ENCODE measurements at regions not wholly inside any gene's neighbourhood (a gene's known extent, or its start where the extent isn't known, plus 50 kb on each side); places are given as distances from the start of the nearest gene placed in this dataset.

GRCh38 chr5:131022811-131023497 lies 142.1 kb downstream of the HINT1 start:
- Histone ChIP-seq H3K36me3 (ENCODE audit: insufficient read depth, insufficient read length, low read length) (no peaks in the 10 kb centered on the region), H3K4me1 (ENCODE audit: insufficient read depth, insufficient read length) (no peaks in the 10 kb centered on the region), H3K27me3 (ENCODE audit: insufficient read depth, insufficient read length) (no peaks in the 10 kb centered on the region), H3K4me3 (ENCODE audit: insufficient read length, low read depth) (no peak overlapping the region), H3K9ac (ENCODE audit: insufficient read length, low read depth) (no peak overlapping the region), H3K9me3 (ENCODE audit: insufficient read depth, low read length) (no peaks in the 10 kb centered on the region)
- DNase-seq (ENCODE audit: low read depth, low spot score), result no peak
- no peak for TF ChIP-seq YY1 (IDR thresholded peaks at IDR 0.05; ENCODE audit: insufficient read depth, insufficient read length)
- no peak for TF ChIP-seq ZNF274 (IDR thresholded peaks at IDR 0.05; ENCODE audit: low read depth, low read length)

GRCh38 chr5:131021646-131022045 lies 143.4 kb downstream of the HINT1 start:
- Histone ChIP-seq H3K9ac (ENCODE audit: insufficient read length, low read depth) (no peak overlapping the region), H3K4me3 (ENCODE audit: insufficient read length, low read depth) (no peak overlapping the region), H3K27me3 (ENCODE audit: insufficient read depth, insufficient read length) (no peaks in the 10 kb centered on the region), H3K9me3 (ENCODE audit: insufficient read depth, low read length) (no peaks in the 10 kb centered on the region), H3K4me1 (ENCODE audit: insufficient read depth, insufficient read length) (no peaks in the 10 kb centered on the region), H3K36me3 (ENCODE audit: insufficient read depth, insufficient read length, low read length) (no peaks in the 10 kb centered on the region)
- DNase-seq (ENCODE audit: low read depth, low spot score), result no peak
- no peak for TF ChIP-seq SUZ12 (IDR thresholded peaks at IDR 0.05; ENCODE audit: extremely low read depth, insufficient read depth, insufficient read length)
- no peak for TF ChIP-seq YY1 (IDR thresholded peaks at IDR 0.05; ENCODE audit: insufficient read depth, insufficient read length)
- TF ChIP-seq ZNF274 (IDR thresholded peaks at IDR 0.05; ENCODE audit: low read depth, low read length), result no peak

GRCh38 chr5:131019601-131020315 lies 145.3 kb downstream of the HINT1 start:
- DNase-seq (ENCODE audit: low read depth, low spot score), result no peak
- H3K9ac ChIP-seq (ENCODE audit: insufficient read length, low read depth), result no peak overlapping the region

GRCh38 chr5:131019111-131019510 lies 145.9 kb downstream of the HINT1 start:
- H3K36me3 ChIP-seq (ENCODE audit: insufficient read depth, insufficient read length, low read length), result no peaks in the 10 kb centered on the region
- no peaks in the 10 kb centered on the region for H3K9me3 ChIP-seq (ENCODE audit: insufficient read depth, low read length)
- H3K4me1 ChIP-seq (ENCODE audit: insufficient read depth, insufficient read length), result no peaks in the 10 kb centered on the region
- DNase-seq (ENCODE audit: low read depth, low spot score), result no peak
- H3K27me3 ChIP-seq (ENCODE audit: insufficient read depth, insufficient read length), result no peaks in the 10 kb centered on the region
- no peak overlapping the region for H3K9ac ChIP-seq (ENCODE audit: insufficient read length, low read depth)
- H3K4me3 ChIP-seq (ENCODE audit: insufficient read length, low read depth), result no peak overlapping the region
- TF ChIP-seq SUZ12 (IDR thresholded peaks at IDR 0.05; ENCODE audit: extremely low read depth, insufficient read depth, insufficient read length) (no peak), ZNF274 (IDR thresholded peaks at IDR 0.05; ENCODE audit: low read depth, low read length) (no peak), YY1 (IDR thresholded peaks at IDR 0.05; ENCODE audit: insufficient read depth, insufficient read length) (no peak)

More at GRCh38 chr5:131019601-131020315, 145.3 kb downstream of the HINT1 start:
- Histone ChIP-seq H3K27me3 (ENCODE audit: insufficient read depth, insufficient read length) (no peaks in the 10 kb centered on the region), H3K4me3 (ENCODE audit: insufficient read length, low read depth) (no peak overlapping the region), H3K9me3 (ENCODE audit: insufficient read depth, low read length) (no peaks in the 10 kb centered on the region), H3K4me1 (ENCODE audit: insufficient read depth, insufficient read length) (no peaks in the 10 kb centered on the region), H3K36me3 (ENCODE audit: insufficient read depth, insufficient read length, low read length) (no peaks in the 10 kb centered on the region)
- no peak for TF ChIP-seq SUZ12 (IDR thresholded peaks at IDR 0.05; ENCODE audit: extremely low read depth, insufficient read depth, insufficient read length)
- TF ChIP-seq ZNF274 (IDR thresholded peaks at IDR 0.05; ENCODE audit: low read depth, low read length), result no peak
- no peak for TF ChIP-seq YY1 (IDR thresholded peaks at IDR 0.05; ENCODE audit: insufficient read depth, insufficient read length)

- no peaks in the 10 kb centered on the region for H3K9me3 ChIP-seq (ENCODE audit: insufficient read depth, low read length)
- DNase-seq (ENCODE audit: low read depth, low spot score), result no peak
- H3K4me1 ChIP-seq (ENCODE audit: insufficient read depth, insufficient read length), result no peaks in the 10 kb centered on the region
- H3K36me3 ChIP-seq (ENCODE audit: insufficient read depth, insufficient read length, low read length), result no peaks in the 10 kb centered on the region
- H3K4me3 ChIP-seq (ENCODE audit: insufficient read length, low read depth), result no peak overlapping the region
- TF ChIP-seq ZNF274 (IDR thresholded peaks at IDR 0.05; ENCODE audit: low read depth, low read length) (no peak), SUZ12 (IDR thresholded peaks at IDR 0.05; ENCODE audit: extremely low read depth, insufficient read depth, insufficient read length) (no peak), YY1 (IDR thresholded peaks at IDR 0.05; ENCODE audit: insufficient read depth, insufficient read length) (no peak)
- no peaks in the 10 kb centered on the region for H3K27me3 ChIP-seq (ENCODE audit: insufficient read depth, insufficient read length)
- no peak overlapping the region for H3K9ac ChIP-seq (ENCODE audit: insufficient read length, low read depth)
These were observed 156.7 kb downstream of the HINT1 start for GRCh38 chr5:131008329-131008728.

- H3K9ac ChIP-seq (ENCODE audit: insufficient read length, low read depth), result no peak overlapping the region
- H3K9me3 ChIP-seq (ENCODE audit: insufficient read depth, low read length), result no peaks in the 10 kb centered on the region
- H3K36me3 ChIP-seq (ENCODE audit: insufficient read depth, insufficient read length, low read length), result no peaks in the 10 kb centered on the region
- TF ChIP-seq SUZ12 (IDR thresholded peaks at IDR 0.05; ENCODE audit: extremely low read depth, insufficient read depth, insufficient read length) (no peak), ZNF274 (IDR thresholded peaks at IDR 0.05; ENCODE audit: low read depth, low read length) (no peak), YY1 (IDR thresholded peaks at IDR 0.05; ENCODE audit: insufficient read depth, insufficient read length) (no peak)
- no peak for DNase-seq (ENCODE audit: low read depth, low spot score)
- no peak overlapping the region for H3K4me3 ChIP-seq (ENCODE audit: insufficient read length, low read depth)
- H3K27me3 ChIP-seq (ENCODE audit: insufficient read depth, insufficient read length), result no peaks in the 10 kb centered on the region
- no peaks in the 10 kb centered on the region for H3K4me1 ChIP-seq (ENCODE audit: insufficient read depth, insufficient read length)
These were observed 158.9 kb downstream of the HINT1 start for GRCh38 chr5:131005963-131006684.

- Histone ChIP-seq H3K4me3 (ENCODE audit: insufficient read length, low read depth) (no peak overlapping the region), H3K9me3 (ENCODE audit: insufficient read depth, low read length) (no peaks in the 10 kb centered on the region), H3K4me1 (ENCODE audit: insufficient read depth, insufficient read length) (no peaks in the 10 kb centered on the region), H3K27me3 (ENCODE audit: insufficient read depth, insufficient read length) (no peaks in the 10 kb centered on the region), H3K9ac (ENCODE audit: insufficient read length, low read depth) (no peak overlapping the region), H3K36me3 (ENCODE audit: insufficient read depth, insufficient read length, low read length) (no peaks in the 10 kb centered on the region)
- DNase-seq (ENCODE audit: low read depth, low spot score), result no peak
- TF ChIP-seq ZNF274 (IDR thresholded peaks at IDR 0.05; ENCODE audit: low read depth, low read length) (no peak), YY1 (IDR thresholded peaks at IDR 0.05; ENCODE audit: insufficient read depth, insufficient read length) (no peak), SUZ12 (IDR thresholded peaks at IDR 0.05; ENCODE audit: extremely low read depth, insufficient read depth, insufficient read length) (no peak)
These were observed 163.5 kb downstream of the HINT1 start for GRCh38 chr5:131001507-131001906.

Measured in NT2/D1 (cell line).